GM18858 (cell line): ENCODE measurements at regions not wholly inside any gene's neighbourhood (a gene's known extent, or its start where the extent isn't known, plus 50 kb on each side); places are given as distances from the start of the nearest gene placed in this dataset.

Source experiments
- ATAC-seq: cut with Tn5 transposase; IDR thresholded peaks from one replicate; pipeline ENCODE4 v1.9.1; 2021; ENCODE audit not compliant: unreplicated experiment

DNA sequence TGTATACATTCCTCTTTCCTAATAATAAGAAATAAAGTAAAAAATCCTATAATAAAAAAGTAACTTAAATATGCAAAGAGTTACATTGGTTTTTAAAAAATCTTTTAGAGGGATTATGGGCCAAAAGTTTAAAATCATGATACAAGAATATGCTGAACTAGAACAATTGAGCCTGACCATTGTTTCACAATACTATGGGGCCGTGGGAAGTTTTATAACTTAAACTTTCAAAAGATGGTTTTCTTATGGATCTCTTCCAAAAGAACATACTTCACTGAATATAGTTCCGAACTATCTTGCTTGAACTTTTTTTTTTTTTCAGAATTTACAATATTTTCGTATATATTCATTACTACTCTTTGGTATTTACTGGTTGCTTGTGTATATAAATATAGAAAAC lies 97.6 kb downstream of the NFKBIZ start:
- no peak for ATAC-seq

DNA sequence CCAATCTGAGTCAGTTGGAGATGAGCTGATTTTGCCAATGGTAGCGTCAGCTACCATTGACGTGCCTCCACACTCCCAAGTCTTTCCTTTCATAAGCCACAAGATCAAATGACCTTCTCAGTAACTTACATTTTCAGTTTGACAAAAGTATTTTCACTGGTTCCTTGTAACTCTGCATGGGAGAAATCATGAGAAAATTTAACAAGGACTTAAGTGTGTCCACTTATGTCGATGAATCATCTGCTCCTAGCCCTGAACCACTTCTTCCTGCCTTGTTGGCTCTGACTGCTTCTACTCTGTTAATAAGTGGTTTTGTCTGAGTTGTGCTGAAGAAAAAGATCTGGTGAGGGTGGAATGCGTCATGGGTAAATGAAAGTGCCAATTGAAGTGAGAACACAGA lies 101.2 kb downstream of the NFKBIZ start:
- ATAC-seq = peak; percentile 78

DNA sequence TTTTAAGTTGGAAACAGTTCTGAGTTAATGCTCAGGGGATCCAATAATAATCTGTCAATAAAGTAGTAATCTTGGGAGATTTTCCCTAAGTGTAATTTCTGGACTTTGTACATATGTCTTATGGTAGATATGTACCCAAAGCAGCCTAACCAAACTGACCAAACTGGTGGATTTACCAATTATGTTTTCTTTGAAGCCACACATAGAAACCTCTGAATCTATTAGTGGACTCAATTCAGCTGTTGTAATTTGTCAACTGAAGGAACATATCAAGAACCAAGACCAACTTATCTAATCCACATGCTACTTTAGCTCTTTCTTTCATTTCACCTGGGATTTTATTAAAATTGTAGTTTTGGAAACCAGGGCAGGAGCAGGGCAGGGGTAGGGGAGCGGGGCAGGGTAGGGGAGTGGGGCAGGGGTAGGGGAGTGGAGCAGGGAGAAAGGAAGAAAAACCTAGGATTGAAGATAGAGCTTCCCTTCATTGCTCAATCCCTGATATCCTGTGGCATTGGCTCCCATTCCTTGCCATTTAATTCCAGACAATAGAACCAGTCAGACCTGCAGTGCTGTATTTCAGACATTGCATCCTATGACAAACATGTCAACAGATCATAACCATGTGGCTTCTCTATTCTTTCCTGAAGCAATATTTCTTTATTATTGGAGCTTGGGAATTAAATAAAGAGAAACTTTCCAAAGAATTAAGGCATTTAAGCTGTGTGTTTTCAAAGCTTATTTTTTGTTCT lies 101.8 kb downstream of the NFKBIZ start:
- ATAC-seq = no peak

DNA sequence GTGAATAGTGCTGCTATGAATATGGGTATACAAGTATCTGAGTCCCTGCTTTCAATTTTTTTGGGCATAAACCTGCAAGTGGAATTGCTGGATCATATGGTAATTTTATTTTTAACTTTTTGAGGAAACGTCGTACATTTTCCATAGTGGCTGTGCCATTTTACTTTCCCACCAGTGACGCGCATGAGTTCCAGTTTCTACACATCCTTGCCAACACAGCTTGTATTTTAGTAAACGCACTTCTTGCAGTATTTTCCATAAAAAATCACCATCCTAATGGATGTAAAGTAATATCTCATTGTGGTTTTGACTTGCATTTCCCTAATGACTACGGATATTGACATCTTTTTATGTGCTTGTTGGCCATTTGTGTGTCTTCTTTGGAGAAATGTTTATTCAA lies 105.0 kb downstream of the NFKBIZ start:
- ATAC-seq = no peak

- no peak for ATAC-seq
These were observed 105.6 kb downstream of the NFKBIZ start for GRCh38 chr3:101954936-101955335.

DNA sequence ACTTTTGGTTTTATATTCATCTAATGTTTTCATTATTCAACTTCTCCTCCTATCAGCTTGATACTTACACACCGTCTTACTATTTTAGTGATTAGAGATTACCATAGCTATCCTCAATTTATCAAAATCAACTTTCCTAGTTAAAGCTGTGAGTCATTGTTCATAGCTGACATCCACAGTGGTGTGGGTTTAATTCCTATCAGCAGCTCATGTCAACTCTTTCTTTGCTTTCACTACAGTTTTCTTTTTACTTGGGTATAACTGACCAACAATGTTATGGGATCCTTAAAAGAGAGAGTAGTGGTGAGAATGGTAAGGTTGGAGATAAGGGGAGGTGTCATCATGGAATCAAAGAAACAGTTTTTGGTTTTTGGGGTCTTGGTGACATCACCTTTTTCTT lies 112.7 kb downstream of the NFKBIZ start:
- ATAC-seq = no peak

GRCh38 chr3:101963902-101964362 lies 114.6 kb downstream of the NFKBIZ start:
- ATAC-seq = no peak

DNA sequence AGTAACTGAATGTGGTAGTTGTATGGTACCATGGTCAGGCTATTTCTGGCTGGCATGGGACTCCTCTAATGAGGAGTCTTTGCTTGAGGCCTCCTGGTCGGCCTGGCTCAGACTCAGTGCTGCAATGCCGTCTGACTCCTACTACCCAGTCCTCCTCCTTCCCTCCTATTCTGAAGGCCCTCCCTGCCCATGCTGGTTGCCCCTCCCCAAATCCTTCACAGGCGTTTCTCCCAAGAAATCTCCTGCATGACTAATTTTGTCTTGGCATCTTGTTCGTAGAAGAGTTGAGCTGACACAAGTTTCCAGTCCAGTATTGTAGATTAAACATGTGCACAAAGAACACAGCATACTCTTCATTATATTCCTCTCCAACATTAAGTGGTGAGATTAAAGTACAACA lies 115.5 kb downstream of the NFKBIZ start:
- no peak for ATAC-seq

GRCh38 chr3:101966226-101966625 lies 116.9 kb downstream of the NFKBIZ start:
- ATAC-seq = no peak

DNA sequence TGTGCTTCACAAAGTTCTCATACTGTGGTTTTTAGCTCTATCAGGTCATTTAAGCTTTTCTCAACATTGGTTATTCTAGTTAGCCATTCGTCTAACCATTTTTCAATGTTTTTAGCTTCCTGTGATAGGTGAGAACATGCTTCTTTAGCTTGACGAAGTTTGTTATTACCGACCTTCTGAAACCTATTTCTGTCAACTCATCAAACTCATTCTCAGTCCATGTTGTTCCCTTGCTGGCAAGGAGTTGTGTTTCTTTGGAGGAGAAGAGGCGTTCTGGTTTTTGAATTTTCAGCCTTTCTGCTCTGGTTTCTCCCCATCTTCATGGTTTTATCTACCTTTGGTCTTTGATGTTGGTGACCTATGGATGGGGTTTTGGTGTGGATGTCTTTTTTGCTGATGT lies 120.9 kb downstream of the NFKBIZ start:
- ATAC-seq = no peak

DNA sequence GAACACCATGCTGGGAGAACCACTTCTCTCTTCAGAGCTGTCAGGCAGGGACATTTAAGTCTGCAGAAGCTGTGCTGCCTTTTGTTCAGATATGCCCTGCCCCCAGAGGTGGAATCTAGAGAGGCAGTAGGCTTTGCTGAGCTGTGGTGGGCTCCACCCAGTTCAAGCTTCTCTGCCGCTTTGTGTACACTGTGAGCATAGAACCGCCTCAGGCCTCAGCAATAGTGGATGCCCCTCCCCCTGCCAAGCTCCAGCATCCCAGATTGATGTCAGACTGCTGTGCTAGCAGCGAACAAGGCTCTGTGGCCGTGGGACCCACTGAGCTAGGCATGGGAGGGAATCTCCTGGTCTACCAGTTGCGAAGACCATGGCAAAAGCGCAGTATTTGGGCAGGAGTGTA lies 121.6 kb downstream of the NFKBIZ start:
- no peak for ATAC-seq

DNA sequence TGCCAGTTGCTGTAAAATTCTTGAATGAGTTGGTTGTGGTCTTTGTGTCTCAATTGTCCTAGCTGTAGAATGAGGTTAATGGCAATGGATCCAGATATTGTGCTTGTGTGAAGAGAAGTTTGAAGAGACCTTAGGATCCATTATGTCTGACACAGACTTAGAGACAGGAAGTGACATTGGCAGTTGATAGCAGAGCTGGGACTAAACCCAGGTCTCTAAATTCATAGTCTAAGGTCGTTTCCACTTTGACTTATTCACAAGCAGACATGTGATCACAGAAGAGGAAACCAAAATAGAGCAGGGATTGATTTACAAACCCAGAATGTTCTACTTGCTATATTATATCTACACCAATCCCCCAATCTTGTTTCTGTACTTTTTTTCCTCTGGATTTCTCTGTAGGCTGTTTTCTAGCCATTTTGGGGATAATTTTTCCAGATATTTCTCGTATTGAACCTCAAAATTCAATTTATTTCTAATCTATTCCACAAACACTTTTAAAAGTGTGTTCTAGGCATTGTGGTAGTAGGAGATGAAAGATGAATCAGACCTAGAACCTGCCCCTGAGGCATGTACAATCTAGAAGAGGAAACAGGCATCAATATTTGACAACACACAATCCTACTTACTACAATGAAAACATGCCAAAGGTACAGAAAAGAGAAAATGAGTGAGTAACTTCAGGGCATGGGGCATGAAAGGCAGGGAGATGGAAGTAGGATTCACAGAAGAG lies 123.3 kb downstream of the NFKBIZ start:
- no peak for ATAC-seq

DNA sequence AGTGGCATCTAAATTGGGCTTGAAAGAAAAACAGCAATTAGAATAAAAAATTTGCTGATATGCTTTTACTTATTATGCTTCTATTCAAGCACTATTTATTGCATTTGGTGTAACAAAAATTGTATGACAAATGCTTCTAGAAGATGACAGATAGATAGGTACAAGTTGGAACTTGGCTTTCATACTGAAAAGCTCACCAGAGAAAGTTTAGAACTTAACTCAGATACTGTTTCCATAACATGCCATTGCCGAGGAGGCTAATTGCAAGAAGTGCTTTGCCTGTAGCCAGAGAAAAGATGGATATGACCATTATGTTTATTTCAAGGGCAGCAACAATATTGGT lies 123.8 kb downstream of the NFKBIZ start:
- ATAC-seq = no peak

GRCh38 chr3:101975415-101975814 lies 126.1 kb downstream of the NFKBIZ start:
- ATAC-seq = peak; percentile 29

GRCh38 chr3:101976473-101976872 lies 127.2 kb downstream of the NFKBIZ start:
- ATAC-seq = peak; percentile 90

GRCh38 chr3:101978348-101978747 lies 129.0 kb downstream of the NFKBIZ start:
- ATAC-seq = no peak

DNA sequence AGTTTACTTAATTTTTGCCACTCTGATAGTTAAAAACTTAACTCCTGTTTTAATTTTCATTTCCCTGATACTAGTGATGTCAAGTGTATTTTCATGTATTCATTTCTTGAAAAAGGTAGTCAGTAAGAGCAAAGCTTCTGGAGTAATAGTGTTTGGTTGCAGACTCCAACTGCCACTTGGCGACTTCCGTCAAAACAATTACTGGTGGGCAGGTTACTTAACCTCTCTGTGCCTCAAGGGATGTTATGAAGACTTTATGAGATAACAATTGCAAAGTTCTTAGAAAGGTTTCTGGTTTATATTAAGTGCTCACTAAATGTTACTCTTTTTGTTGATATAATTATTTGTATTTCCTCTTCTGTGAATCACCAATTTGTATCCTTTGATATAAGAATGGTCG lies 129.7 kb downstream of the NFKBIZ start:
- no peak for ATAC-seq

DNA sequence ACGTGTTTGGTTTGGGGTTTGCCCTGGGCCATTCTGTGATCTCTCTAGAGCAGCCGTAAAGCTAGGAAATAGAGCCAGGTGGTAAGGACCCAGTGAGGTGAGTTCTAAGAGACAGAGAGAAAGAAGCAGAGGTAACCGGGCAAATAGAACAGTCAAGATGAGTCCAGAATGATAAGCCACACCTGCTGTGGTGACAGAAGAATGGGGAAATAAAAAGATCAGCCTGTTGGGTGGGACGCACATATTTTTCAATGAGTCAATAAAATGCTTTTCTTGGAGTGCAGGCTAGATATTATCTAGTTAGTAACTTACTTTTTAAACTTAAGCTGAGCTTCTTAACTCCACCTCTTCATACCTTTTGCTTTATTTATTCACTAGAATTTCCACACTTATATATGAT lies 135.0 kb downstream of the NFKBIZ start:
- no peak for ATAC-seq

GRCh38 chr3:101988596-101988995 lies 139.3 kb downstream of the NFKBIZ start:
- ATAC-seq = peak; percentile 21

DNA sequence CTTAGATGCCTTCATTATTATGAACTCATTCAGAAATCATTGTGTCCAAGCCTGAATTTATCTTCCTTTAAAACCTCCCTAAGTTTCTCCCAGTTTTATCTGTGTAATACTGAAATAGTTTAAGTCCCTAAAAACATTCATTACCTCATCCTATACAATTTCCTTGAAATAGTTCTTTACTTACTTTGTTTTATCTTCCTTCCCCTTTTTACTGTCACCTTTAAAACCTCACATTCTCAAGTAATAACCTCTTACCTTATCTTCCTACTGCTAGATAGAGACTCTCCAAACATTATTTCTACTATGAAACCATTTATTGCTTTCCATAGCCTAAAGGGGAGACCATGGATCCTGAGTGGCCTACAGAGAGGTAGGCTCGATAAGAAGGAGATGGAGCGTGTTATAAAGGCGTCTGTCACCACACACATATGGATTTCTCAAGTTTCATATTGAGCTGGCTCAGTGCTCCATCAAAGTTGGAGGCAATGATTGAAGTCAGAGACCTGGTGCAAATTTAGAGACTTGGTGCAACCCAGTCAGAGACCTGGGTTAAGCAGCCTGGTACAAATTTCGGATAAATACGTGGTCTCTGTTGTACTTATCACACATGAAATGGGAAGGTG lies 140.4 kb downstream of the NFKBIZ start:
- ATAC-seq = no peak

DNA sequence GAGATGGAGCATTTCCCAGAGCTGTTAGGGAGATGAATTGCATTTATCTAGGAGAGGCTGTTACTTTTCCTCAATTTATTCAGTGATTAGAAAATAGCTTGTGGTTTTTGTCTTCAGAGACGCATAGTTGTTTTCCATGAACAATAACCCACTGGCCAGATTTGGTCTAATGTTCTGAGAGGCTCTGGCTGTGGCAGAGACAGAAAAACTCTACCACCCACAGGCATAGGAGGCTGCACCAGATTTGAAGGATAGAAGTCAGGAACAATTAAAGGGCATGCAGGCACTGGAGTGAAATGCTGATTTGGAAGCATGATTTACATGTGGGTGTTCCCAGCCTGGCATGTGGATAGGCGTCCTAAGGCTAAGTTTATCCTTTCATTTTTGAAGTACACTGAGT lies 143.5 kb downstream of the NFKBIZ start:
- ATAC-seq = no peak

DNA sequence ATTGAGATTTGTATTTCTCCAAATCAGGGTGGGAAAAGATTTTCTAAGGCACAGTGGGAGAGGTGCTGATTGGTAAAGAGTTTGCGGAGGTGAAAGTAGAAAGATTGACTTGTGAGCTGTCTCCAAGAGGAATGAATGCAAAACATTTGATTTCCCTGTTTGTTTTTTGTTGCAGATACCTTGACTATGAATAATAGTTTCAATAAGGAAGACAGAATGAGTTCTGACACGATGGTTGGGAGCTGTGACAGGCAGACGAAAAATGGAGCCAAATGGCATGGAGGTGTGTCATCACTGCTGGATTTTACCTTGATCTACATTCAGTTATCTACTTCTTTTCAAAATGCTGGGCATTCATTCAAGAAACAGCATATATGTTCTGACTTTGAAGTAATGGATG lies 145.1 kb downstream of the NFKBIZ start:
- no peak for ATAC-seq
